Transverse colon (tissue), 4 donors: ENCODE measurements at regions not wholly inside any gene's neighbourhood (a gene's known extent, or its start where the extent isn't known, plus 50 kb on each side); places are given as distances from the start of the nearest gene placed in this dataset.

Experiments used
- DNase-seq: peaks from one replicate; pipeline ENCODE4 v3.0.0-alpha.2; 2019
- H3K27ac ChIP-seq, 4 donors: fragments of 200-600 bp; sonication (generic); 2 replicates each; pipeline ENCODE4 v1.5.1; 2016 to 2018; ENCODE audit warnings: inconsistent platforms in 4 of 4
- H3K27me3 ChIP-seq: fragments of 200-600 bp; sonication (generic); 2 replicates; pipeline ENCODE4 v1.5.1; 2017; ENCODE audit warnings: inconsistent platforms
- H3K36me3 ChIP-seq, 4 donors: fragments of 200-600 bp; sonication (generic); 2 replicates each; pipeline ENCODE4 v1.5.1; 2017 to 2019; ENCODE audit warnings: inconsistent platforms in 4 of 4
- H3K4me1 ChIP-seq, 4 donors: fragments of 200-600 bp; sonication (generic); 2 replicates each; pipeline ENCODE4 v1.5.1; 2017 to 2020; ENCODE audit warnings: inconsistent platforms in 4 of 4
- H3K4me3 ChIP-seq, 4 donors: fragments of 200-600 bp; sonication (generic); 1 replicate in 1 of 4; 2 replicates in 3 of 4; pipeline versions ENCODE4 v1.5.1 to v1.6.1; 2017 to 2019; ENCODE audit warnings: inconsistent platforms in 4 of 4
- H3K9me3 ChIP-seq, 2 donors: fragments of 200-600 bp; sonication (generic); 2 replicates each; pipeline ENCODE4 v1.5.1; 2017 to 2019; ENCODE audit warnings: inconsistent platforms in 2 of 2
- CTCF ChIP-seq, 5 experiments: fragments of 200-600 bp in 3 of 5; fragments of 450-650 bp in 2 of 5; sonication (generic) in 3 of 5; IDR thresholded peaks; 1 replicate in 2 of 5; 2 replicates in 3 of 5; pipeline ENCODE4 v1.5.1; 2016 to 2017; ENCODE audit warnings: antibody characterized with exemption in 5 of 5, inconsistent platforms in 3 of 5, mild to moderate bottlenecking in 2 of 5, moderate library complexity in 1 of 5
- EP300 ChIP-seq: sonication (generic); formaldehyde crosslinking; IDR thresholded peaks from one replicate; pipeline ENCODE4 v1.6.1; 2017; ENCODE audit warnings: antibody characterized with exemption, low read depth
- POLR2A ChIP-seq: fragments of 450-650 bp; IDR thresholded peaks from one replicate; pipeline ENCODE4 v1.6.1; 2016; ENCODE audit warnings: antibody characterized with exemption, mild to moderate bottlenecking, moderate library complexity
- POLR2AphosphoS5 ChIP-seq, 3 donors: sonication (generic); formaldehyde crosslinking; IDR thresholded peaks; one replicate each; pipeline ENCODE4 v1.6.1; 2016; ENCODE audit warnings: antibody characterized with exemption in 3 of 3
- WGBS, 2 donors: methylation state at CpG; one replicate each; pipeline ENCODE4 v1.1.5; 2018; ENCODE audit warnings: low coverage in 1 of 2; 5-methylcytosine and 5-hydroxymethylcytosine counted together
- in situ Hi-C, 4 donors: fragments of 200-750 bp; cut with MboI; loops; one replicate each; pipeline versions ENCODE4 v1.15.0 to v1.15.1; 2017; ENCODE audit warnings: low sequenced_read_pairs in 3 of 4, low pct_ligation_motif_present in 1 of 4, low pct_unique_long_range_greater_than_20kb in 1 of 4
- intact Hi-C: fragments of 100-400 bp; cut with DNase I; formaldehyde crosslinking; loops from one replicate; pipeline ENCODE4 v1.15.1; 2023; ENCODE audit warnings: low total_unique reads

GRCh38 chr2:23096906-23097602 lies 287.9 kb upstream of the KLHL29 start:
- no peak for TF ChIP-seq CTCF (IDR thresholded peaks at IDR 0.05)
- no peak for TF ChIP-seq POLR2AphosphoS5 (IDR thresholded peaks at IDR 0.05)
- no peak for TF ChIP-seq EP300
- TF ChIP-seq POLR2A, result no peak
- in situ Hi-C loops (no loop called here), intact Hi-C loops (no loop called here)
- DNase-seq, result no peak
- Histone ChIP-seq H3K27ac (no peak overlapping the region), H3K27me3 (no peaks in the 10 kb centered on the region), H3K4me3 (no peak overlapping the region), H3K36me3 (no peaks in the 10 kb centered on the region), H3K9me3 (no peaks in the 10 kb centered on the region), H3K4me1 (no peaks in the 10 kb centered on the region)
- 60 to 63% methylated on average over 2 to 3 of the region's 3 CpGs for WGBS, 2 donors

- no peak overlapping the region for H3K4me3 ChIP-seq
- TF ChIP-seq POLR2A (no peak), EP300 (no peak), CTCF (IDR thresholded peaks at IDR 0.05) (no peak), POLR2AphosphoS5 (IDR thresholded peaks at IDR 0.05) (no peak)
- no peak overlapping the region for H3K27ac ChIP-seq
- intact Hi-C loops (no loop called here), in situ Hi-C loops (no loop called here)
- no peaks in the 10 kb centered on the region for H3K27me3 ChIP-seq
- H3K9me3 ChIP-seq, result no peaks in the 10 kb centered on the region
- DNase-seq, result no peak
- 58 to 61% methylated on average over 2 of the region's 2 CpGs for WGBS, 2 donors
- no peaks in the 10 kb centered on the region for H3K4me1 ChIP-seq
- no peaks in the 10 kb centered on the region for H3K36me3 ChIP-seq
Observed at GRCh38 chr2:23100406-23100805, 284.6 kb upstream of the KLHL29 start.

- TF ChIP-seq EP300, result no peak
- no peak for TF ChIP-seq POLR2A
- TF ChIP-seq POLR2AphosphoS5 (IDR thresholded peaks at IDR 0.05), result no peak
- TF ChIP-seq CTCF (IDR thresholded peaks at IDR 0.05), result no peak
- Histone ChIP-seq H3K36me3 (no peaks in the 10 kb centered on the region), H3K27ac (no peak overlapping the region), H3K4me1 (no peaks in the 10 kb centered on the region), H3K27me3 (no peaks in the 10 kb centered on the region), H3K4me3 (no peak overlapping the region), H3K9me3 (no peaks in the 10 kb centered on the region)
- in situ Hi-C loops (no loop called here), intact Hi-C loops (no loop called here)
- whole genome bisulfite sequencing, 2 donors, result 55 to 73% methylated on average over 3 to 4 of the region's 4 CpGs
- DNase-seq, result no peak
Observed at GRCh38 chr2:23106242-23106785, 278.7 kb upstream of the KLHL29 start.

- Histone ChIP-seq H3K4me3 (no peak overlapping the region), H3K9me3 (no peaks in the 10 kb centered on the region), H3K27me3 (no peaks in the 10 kb centered on the region), H3K36me3 (no peaks in the 10 kb centered on the region), H3K4me1 (no peaks in the 10 kb centered on the region), H3K27ac (no peak overlapping the region)
- in situ Hi-C loops, result no loop called here
- TF ChIP-seq POLR2AphosphoS5 (IDR thresholded peaks at IDR 0.05) (no peak), CTCF (IDR thresholded peaks at IDR 0.05) (no peak), EP300 (no peak), POLR2A (no peak)
- WGBS, 2 donors, result 78 to 81% methylated on average over 4 of the region's 4 CpGs
- DNase-seq, result no peak
- intact Hi-C loops, result no loop called here
Observed at GRCh38 chr2:23107327-23107941, 277.5 kb upstream of the KLHL29 start.
